HL-60 (cell line): ENCODE measurements at regions not wholly inside any gene's neighbourhood (a gene's known extent, or its start where the extent isn't known, plus 50 kb on each side); places are given as distances from the start of the nearest gene placed in this dataset.

Experiments
- DNase-seq, 2 experiments: peaks; one replicate each; pipeline ENCODE4 v3.0.0-alpha.2; 2010 to 2020; ENCODE audit warnings: low read depth in 1 of 2, low spot score in 1 of 2
- H3K27ac ChIP-seq: fragments of 250-450 bp; sonication (Bioruptor Pico); replicated peaks from 2 replicates; pipeline ENCODE4 v1.5.1; 2020; ENCODE audit warnings: mild to moderate bottlenecking, moderate library complexity
- H3K27me3 ChIP-seq: fragments of 250-450 bp; sonication (Bioruptor Pico); 2 replicates; pipeline ENCODE4 v1.5.1; 2021; ENCODE audit warnings: mild to moderate bottlenecking, moderate library complexity; ENCODE audit not compliant: insufficient read depth, poor library complexity, severe bottlenecking
- H3K4me3 ChIP-seq: replicated peaks from 2 replicates; pipeline ENCODE4 v1.5.1; 2011; ENCODE audit warnings: mild to moderate bottlenecking, control low read depth, low read length; ENCODE audit not compliant: insufficient read depth
- CTCF ChIP-seq: IDR thresholded peaks from one replicate; pipeline ENCODE4 v1.5.1; 2011; ENCODE audit warnings: low read length, control low read depth, inconsistent platforms; ENCODE audit not compliant: insufficient read depth
- GABPA ChIP-seq: IDR thresholded peaks from 2 replicates; pipeline ENCODE4 v1.6.1; 2012; ENCODE audit warnings: low read depth
- POLR2AphosphoS5 ChIP-seq: IDR thresholded peaks from 2 replicates; pipeline ENCODE4 v1.6.1; 2012; ENCODE audit warnings: low read depth
- REST ChIP-seq: IDR thresholded peaks from 2 replicates; pipeline ENCODE4 v1.6.1; 2012; ENCODE audit warnings: low read depth; ENCODE audit not compliant: insufficient replicate concordance
- SPI1 ChIP-seq: IDR thresholded peaks from 2 replicates; pipeline ENCODE4 v1.6.1; 2012; ENCODE audit warnings: low read depth, mild to moderate bottlenecking, borderline replicate concordance

- H3K4me3 ChIP-seq = no peak overlapping the region
- H3K27me3 ChIP-seq = no peaks in the 10 kb centered on the region
- DNase-seq = no peak
- TF ChIP-seq GABPA = no peak
- no peak for TF ChIP-seq POLR2AphosphoS5
- no peak for TF ChIP-seq CTCF
- no peak for TF ChIP-seq REST
- no peak for TF ChIP-seq SPI1
- H3K27ac ChIP-seq = no peak overlapping the region
Observed at GRCh38 chr1:208551633-208552320, 307.6 kb upstream of the PLXNA2 start.

- TF ChIP-seq REST (no peak), CTCF (no peak), POLR2AphosphoS5 (no peak), SPI1 (no peak), GABPA (no peak)
- Histone ChIP-seq H3K27me3 (no peaks in the 10 kb centered on the region), H3K27ac (no peak overlapping the region), H3K4me3 (no peak overlapping the region)
- no peak for DNase-seq
Observed at GRCh38 chr1:208552928-208553327, 308.7 kb upstream of the PLXNA2 start.

- Histone ChIP-seq H3K27ac (no peak overlapping the region), H3K27me3 (no peaks in the 10 kb centered on the region), H3K4me3 (no peak overlapping the region)
- DNase-seq = no peak
- TF ChIP-seq CTCF = no peak
- TF ChIP-seq SPI1 = no peak
- no peak for TF ChIP-seq GABPA
- TF ChIP-seq REST = no peak
- no peak for TF ChIP-seq POLR2AphosphoS5
Observed at GRCh38 chr1:208556461-208556860, 312.3 kb upstream of the PLXNA2 start.
